Neural progenitor cell (in vitro differentiated cells): ENCODE measurements at regions not wholly inside any gene's neighbourhood (a gene's known extent, or its start where the extent isn't known, plus 50 kb on each side); places are given as distances from the start of the nearest gene placed in this dataset.

Source experiments
- DNase-seq: peaks from one replicate; pipeline ENCODE4 v3.0.0-alpha.2; 2016; ENCODE audit warnings: low spot score
- H2AFZ ChIP-seq: fragments of 200-600 bp; sonication (generic); replicated peaks from 2 replicates; pipeline ENCODE4 v1.6.1; 2016; ENCODE audit warnings: antibody characterized with exemption
- H3F3A ChIP-seq: fragments of 200-600 bp; sonication (generic); 2 replicates; pipeline ENCODE4 v1.6.1; 2016; ENCODE audit warnings: antibody characterized with exemption, low read depth
- H3K27ac ChIP-seq: fragments of 200-600 bp; sonication (generic); 2 replicates; pipeline ENCODE4 v1.5.1; 2016; ENCODE audit warnings: mild to moderate bottlenecking
- H3K27me3 ChIP-seq: fragments of 200-600 bp; sonication (generic); 2 replicates; pipeline ENCODE4 v1.6.1; 2016; ENCODE audit warnings: mild to moderate bottlenecking, moderate library complexity
- H3K36me3 ChIP-seq: fragments of 200-600 bp; sonication (generic); 2 replicates; pipeline ENCODE4 v1.5.1; 2016
- H3K4me1 ChIP-seq: fragments of 200-600 bp; sonication (generic); 2 replicates; pipeline ENCODE4 v1.6.1; 2016; ENCODE audit warnings: mixed run types
- H3K4me2 ChIP-seq: fragments of 200-600 bp; sonication (generic); 2 replicates; pipeline ENCODE4 v1.6.1; 2016
- H3K4me3 ChIP-seq: fragments of 200-600 bp; sonication (generic); 2 replicates; pipeline ENCODE4 v1.5.1; 2016
- H3K79me2 ChIP-seq: fragments of 200-600 bp; sonication (generic); 2 replicates; pipeline ENCODE4 v1.6.1; 2016; ENCODE audit warnings: low read depth
- H3K9ac ChIP-seq: fragments of 200-600 bp; sonication (generic); 2 replicates; pipeline ENCODE4 v1.6.1; 2016
- H3K9me3 ChIP-seq: fragments of 200-600 bp; sonication (generic); 2 replicates; pipeline ENCODE4 v1.5.1; 2016; ENCODE audit warnings: low read depth
- H4K20me1 ChIP-seq: fragments of 200-600 bp; sonication (generic); 2 replicates; pipeline ENCODE4 v1.6.1; 2016; ENCODE audit warnings: low read depth
- H3K27ac Mint-ChIP-seq: 3 replicates; pipeline ENCODE4 v1.8.0; 2021; ENCODE audit warnings: mixed read lengths
- H3K27me3 Mint-ChIP-seq: 2 replicates; pipeline ENCODE4 v1.8.0; 2022; ENCODE audit warnings: low read depth, mild to moderate bottlenecking, inconsistent platforms, moderate library complexity, mixed read lengths; ENCODE audit not compliant: insufficient read depth
- H3K36me3 Mint-ChIP-seq: 3 replicates; pipeline ENCODE4 v1.8.0; 2021; ENCODE audit warnings: mixed read lengths
- H3K4me1 Mint-ChIP-seq: 3 replicates; pipeline ENCODE4 v1.8.0; 2021; ENCODE audit warnings: mixed read lengths
- H3K4me3 Mint-ChIP-seq: 3 replicates; pipeline ENCODE4 v1.8.0; 2021; ENCODE audit warnings: mild to moderate bottlenecking, moderate library complexity, mixed read lengths
- H3K9me3 Mint-ChIP-seq: 3 replicates; pipeline ENCODE4 v1.8.0; 2020; ENCODE audit warnings: mixed read lengths
- CTCF ChIP-seq: fragments of 200-600 bp; sonication (generic); IDR thresholded peaks from 2 replicates; pipeline ENCODE4 v1.5.1; 2017; ENCODE audit warnings: antibody characterized with exemption, mild to moderate bottlenecking
- EZH2 ChIP-seq: fragments of 200-600 bp; sonication (generic); IDR thresholded peaks from 2 replicates; pipeline ENCODE4 v1.6.1; 2017; ENCODE audit warnings: antibody characterized with exemption, mild to moderate bottlenecking, moderate library complexity
- EZH2phosphoT487 ChIP-seq: fragments of 200-600 bp; sonication (generic); IDR thresholded peaks from 2 replicates; pipeline ENCODE4 v1.6.1; 2017; ENCODE audit warnings: antibody characterized with exemption

- H3K36me3 ChIP-seq, result no peaks in the 10 kb centered on the region
- peaks cover 14% of the 10 kb centered on the region for H3K4me1 ChIP-seq
- H3K4me2 ChIP-seq, result no peak overlapping the region
- no peak for TF ChIP-seq CTCF
- TF ChIP-seq EZH2phosphoT487, result no peak
- TF ChIP-seq EZH2, result no peak
- Mint-ChIP-seq H3K36me3 (peaks cover 2% of the 10 kb centered on the region), H3K4me3 (no peak overlapping the region), H3K4me1 (no peaks in the 10 kb centered on the region), H3K27me3 (no peaks in the 10 kb centered on the region), H3K27ac (no peak overlapping the region), H3K9me3 (peaks cover 9% of the 10 kb centered on the region)
- DNase-seq, result no peak
- H4K20me1 ChIP-seq, result no peaks in the 10 kb centered on the region
- H3K9ac ChIP-seq, result no peak overlapping the region
- peaks cover 3% of the 10 kb centered on the region for H3K9me3 ChIP-seq
- H3F3A ChIP-seq, result peaks cover 11% of the 10 kb centered on the region
- H3K27me3 ChIP-seq, result no peaks in the 10 kb centered on the region
- H3K27ac ChIP-seq, result no peak overlapping the region
- H3K79me2 ChIP-seq, result no peaks in the 10 kb centered on the region
- no peak overlapping the region for H3K4me3 ChIP-seq
- H2AFZ ChIP-seq, result no peak overlapping the region
Measured at GRCh38 chr4:13112030-13112429, 372.1 kb downstream of the RAB28 start.

- H3K4me1 Mint-ChIP-seq, result no peaks in the 10 kb centered on the region
- no peaks in the 10 kb centered on the region for H3K36me3 ChIP-seq
Measured at GRCh38 chr4:13109536-13109935, 374.6 kb downstream of the RAB28 start.

GRCh38 chr4:13108096-13108495, 376.0 kb downstream of the RAB28 start:
- Histone ChIP-seq H3K4me3 (no peak overlapping the region), H2AFZ (no peak overlapping the region), H3K4me1 (peaks cover 14% of the 10 kb centered on the region), H3K9me3 (peaks cover 3% of the 10 kb centered on the region), H3K27ac (no peak overlapping the region), H3K4me2 (no peak overlapping the region), H3F3A (peaks cover 11% of the 10 kb centered on the region), H3K79me2 (no peaks in the 10 kb centered on the region), H3K27me3 (no peaks in the 10 kb centered on the region), H4K20me1 (no peaks in the 10 kb centered on the region), H3K9ac (no peak overlapping the region), H3K36me3 (no peaks in the 10 kb centered on the region)
- Mint-ChIP-seq H3K9me3 (peaks cover 12% of the 10 kb centered on the region), H3K36me3 (peaks cover 2% of the 10 kb centered on the region), H3K4me1 (no peaks in the 10 kb centered on the region), H3K27ac (no peak overlapping the region), H3K27me3 (no peaks in the 10 kb centered on the region), H3K4me3 (no peak overlapping the region)
- no peak for TF ChIP-seq EZH2
- TF ChIP-seq EZH2phosphoT487, result no peak
- DNase-seq, result no peak

More at GRCh38 chr4:13109536-13109935, 374.6 kb downstream of the RAB28 start:
- Histone ChIP-seq H3K4me2 (peak overlapping the region; percentile 49), H2AFZ (no peak overlapping the region), H3K9me3 (peaks cover 3% of the 10 kb centered on the region), H3K4me3 (no peak overlapping the region), H3K79me2 (no peaks in the 10 kb centered on the region), H4K20me1 (no peaks in the 10 kb centered on the region), H3K4me1 (peaks cover 14% of the 10 kb centered on the region), H3K27me3 (no peaks in the 10 kb centered on the region), H3F3A (peaks cover 11% of the 10 kb centered on the region), H3K9ac (no peak overlapping the region), H3K27ac (peak overlapping the region; percentile 81)
- peaks cover 12% of the 10 kb centered on the region for H3K9me3 Mint-ChIP-seq
- no peaks in the 10 kb centered on the region for H3K27me3 Mint-ChIP-seq
- TF ChIP-seq CTCF (no peak), EZH2 (no peak), EZH2phosphoT487 (no peak)
- H3K4me3 Mint-ChIP-seq, result no peak overlapping the region
- no peak for DNase-seq
- peaks cover 2% of the 10 kb centered on the region for H3K36me3 Mint-ChIP-seq
- no peak overlapping the region for H3K27ac Mint-ChIP-seq

- Histone ChIP-seq H3K27me3 (no peaks in the 10 kb centered on the region), H3F3A (no peaks in the 10 kb centered on the region), H4K20me1 (no peaks in the 10 kb centered on the region), H3K36me3 (no peaks in the 10 kb centered on the region), H2AFZ (no peak overlapping the region), H3K9me3 (peaks cover 3% of the 10 kb centered on the region), H3K79me2 (no peaks in the 10 kb centered on the region), H3K4me2 (no peak overlapping the region), H3K27ac (no peak overlapping the region), H3K9ac (no peak overlapping the region), H3K4me3 (no peak overlapping the region), H3K4me1 (no peaks in the 10 kb centered on the region)
- Mint-ChIP-seq H3K4me3 (no peak overlapping the region), H3K4me1 (no peaks in the 10 kb centered on the region), H3K36me3 (peaks cover 2% of the 10 kb centered on the region), H3K27ac (no peak overlapping the region), H3K9me3 (peaks cover 8% of the 10 kb centered on the region), H3K27me3 (peaks cover 2% of the 10 kb centered on the region)
- no peak for DNase-seq
- TF ChIP-seq EZH2 (no peak), EZH2phosphoT487 (no peak), CTCF (no peak)
Measured at GRCh38 chr4:13103382-13104015, 380.6 kb downstream of the RAB28 start.
